Heart right ventricle (tissue), 16 donors: ENCODE measurements at regions not wholly inside any gene's neighbourhood (a gene's known extent, or its start where the extent isn't known, plus 50 kb on each side); places are given as distances from the start of the nearest gene placed in this dataset.

Experiments
- ATAC-seq, 8 donors: fragments of 200-7000 bp; cut with Tn5 transposase; one replicate each; pipeline ENCODE4 v1.9.1; 2020; ENCODE audit warnings: mild to moderate bottlenecking in 8 of 8, moderate library complexity in 8 of 8, moderate number of reproducible peaks in 1 of 8
- DNase-seq, 2 donors: peaks; one replicate each; pipeline ENCODE4 v3.0.0-alpha.2; 2020
- H3K27ac ChIP-seq, 10 donors: fragments of 200-600 bp; sonication (generic) in 2 of 10; one replicate each; pipeline versions ENCODE4 v1.5.0 to v1.8.0; 2020 to 2022; ENCODE audit warnings: mild to moderate bottlenecking in 3 of 10
- H3K27me3 ChIP-seq, 7 donors: fragments of 200-600 bp; one replicate each; pipeline ENCODE4 v1.8.0; 2021 to 2022; ENCODE audit warnings: mild to moderate bottlenecking in 2 of 7
- H3K36me3 ChIP-seq, 9 donors: fragments of 200-600 bp; sonication (generic) in 1 of 9; one replicate each; pipeline versions ENCODE4 v1.5.0 to v1.8.0; 2020 to 2022; ENCODE audit warnings: mild to moderate bottlenecking in 2 of 9
- H3K4me1 ChIP-seq, 9 donors: fragments of 200-600 bp; sonication (generic) in 1 of 9; one replicate each; pipeline versions ENCODE4 v1.5.0 to v1.8.0; 2020 to 2022; ENCODE audit warnings: mild to moderate bottlenecking in 4 of 9
- H3K4me3 ChIP-seq, 10 donors: fragments of 200-600 bp; sonication (generic) in 2 of 10; one replicate each; pipeline versions ENCODE4 v1.5.0 to v1.8.0; 2020 to 2022; ENCODE audit warnings: mild to moderate bottlenecking in 7 of 10, moderate library complexity in 2 of 10
- H3K9me3 ChIP-seq, 11 donors: fragments of 200-600 bp in 10 of 11; sonication (generic) in 2 of 11; one replicate each; pipeline versions ENCODE4 v1.5.0 to v1.8.0; 2013 to 2022; ENCODE audit warnings: mild to moderate bottlenecking in 2 of 11, control low read depth in 1 of 11, moderate library complexity in 1 of 11
- WGBS, 2 donors: extraction: QIAGEN DNeasy Blood & Tissue Kit; methylation state at CpG; one replicate each; pipeline ENCODE4 v1.1.7; 2013; ENCODE audit warnings: inconsistent platforms in 1 of 2; 5-methylcytosine and 5-hydroxymethylcytosine counted together
- intact Hi-C, 10 donors: fragments of 100-400 bp; cut with DNase I; formaldehyde crosslinking; loops; one replicate each; pipeline versions ENCODE4 v1.11.1 to v1.14.2; 2022
- TF ChIP-seq, protein P1 (sequence below), 9 donors: fragments of 200-600 bp; sonication (generic) in 2 of 9; IDR thresholded peaks; one replicate each; pipeline versions ENCODE4 v1.5.0 to v1.8.0; 2021 to 2022; ENCODE audit warnings: antibody characterized with exemption in 9 of 9, mild to moderate bottlenecking in 5 of 9, moderate library complexity in 1 of 9
- donor health status: Arrhythmogenic right ventricular cardiomyopathy.
- donor health status: ischemic (EF 13 %, LVEDD 7.1; RV severe dilation, severe dysfunction).
- donor health status: healthy with polysubstance abuse.
- donor health status: DM: no; HTN: yes; CAD: no.
- donor health status: DM: no; HTN: no; CAD: no.
- donor health status: ischemic (EF 25% LVEDD 6.9; RV normal size, moderate dysfunction).
- donor health status: ischemic (EF 25% LVEDD 5.7; RV mildly dilated, moderate dysfunction).
- donor health status: healthy.
- donor health status: DM: yes; HTN: yes; CAD: no.
- donor health status: Ischemic cardiomyopathy.
- donor health status: ischemic (EF 35%, LVEDD 5.7; RV mildly dilated, moderate dysfunction).
- donor health status: nonischemic (EF 11% LVEDD 7.7; RV severe dilation, severe dysfunction).
- donor health status: DM: yes; HTN: yes; CAD: no.
- donor health status: PGD.
- donor health status: ischemic (EF 29% LVEDD 5.4; RV normal size, mild dysfunction).
- donor health status: nonischemic (EF 23%, LVEDD 6.1; RV moderate dilation, normal function).

DNA sequence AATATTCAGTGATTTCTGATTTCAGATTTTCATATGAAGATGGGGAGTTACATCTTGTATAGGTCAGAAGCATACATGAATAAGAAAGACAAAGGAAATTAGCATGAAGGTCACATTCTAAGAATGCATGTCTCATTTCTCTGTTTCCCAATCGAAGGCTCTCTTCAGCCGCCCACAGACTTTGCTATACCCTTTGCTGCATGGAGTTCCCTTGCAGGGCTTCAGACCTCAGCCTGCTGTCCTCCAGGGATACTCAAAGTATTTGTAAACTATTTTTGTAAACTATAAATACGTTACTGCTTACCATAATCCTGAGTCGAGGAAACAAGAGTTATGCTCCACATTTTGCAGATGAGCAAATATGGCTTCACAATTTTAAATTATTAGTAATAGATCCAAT, 738.4 kb downstream of the PCDH18 start:
- intact Hi-C loops, result no loop called here
- no peaks in the 10 kb centered on the region for H3K36me3 ChIP-seq
- no peaks in the 10 kb centered on the region for H3K9me3 ChIP-seq
- H3K4me1 ChIP-seq, result no peaks in the 10 kb centered on the region
- H3K4me3 ChIP-seq, result no peak overlapping the region
- H3K27me3 ChIP-seq, result no peaks in the 10 kb centered on the region
- ATAC-seq, result no peak
- WGBS, 2 donors, result 74 to 79% methylated on average over 4 of the region's 4 CpGs
- no peak overlapping the region for H3K27ac ChIP-seq
- no peak for DNase-seq
- TF ChIP-seq, protein P1, sequence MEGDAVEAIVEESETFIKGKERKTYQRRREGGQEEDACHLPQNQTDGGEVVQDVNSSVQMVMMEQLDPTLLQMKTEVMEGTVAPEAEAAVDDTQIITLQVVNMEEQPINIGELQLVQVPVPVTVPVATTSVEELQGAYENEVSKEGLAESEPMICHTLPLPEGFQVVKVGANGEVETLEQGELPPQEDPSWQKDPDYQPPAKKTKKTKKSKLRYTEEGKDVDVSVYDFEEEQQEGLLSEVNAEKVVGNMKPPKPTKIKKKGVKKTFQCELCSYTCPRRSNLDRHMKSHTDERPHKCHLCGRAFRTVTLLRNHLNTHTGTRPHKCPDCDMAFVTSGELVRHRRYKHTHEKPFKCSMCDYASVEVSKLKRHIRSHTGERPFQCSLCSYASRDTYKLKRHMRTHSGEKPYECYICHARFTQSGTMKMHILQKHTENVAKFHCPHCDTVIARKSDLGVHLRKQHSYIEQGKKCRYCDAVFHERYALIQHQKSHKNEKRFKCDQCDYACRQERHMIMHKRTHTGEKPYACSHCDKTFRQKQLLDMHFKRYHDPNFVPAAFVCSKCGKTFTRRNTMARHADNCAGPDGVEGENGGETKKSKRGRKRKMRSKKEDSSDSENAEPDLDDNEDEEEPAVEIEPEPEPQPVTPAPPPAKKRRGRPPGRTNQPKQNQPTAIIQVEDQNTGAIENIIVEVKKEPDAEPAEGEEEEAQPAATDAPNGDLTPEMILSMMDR (IDR thresholded peaks at IDR 0.05), result no peak

DNA sequence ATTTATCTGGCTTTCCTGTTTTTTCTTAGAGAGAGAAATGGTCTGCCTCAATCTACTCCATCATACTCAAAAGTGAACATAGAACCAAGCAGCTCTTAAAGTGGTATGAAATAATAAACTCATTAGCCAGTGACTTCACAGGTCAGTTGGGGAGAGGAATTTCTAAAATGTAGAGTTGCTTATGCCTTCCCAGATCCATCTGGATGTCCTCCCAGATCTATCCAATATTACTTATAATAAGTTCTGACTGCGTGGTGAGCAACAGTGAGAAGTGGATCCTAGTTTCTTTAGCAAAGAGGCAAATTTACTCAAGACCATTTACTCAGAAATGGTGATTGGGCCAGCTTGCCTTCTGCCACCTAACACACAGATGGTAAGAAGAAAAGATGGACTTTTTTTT, 748.0 kb downstream of the PCDH18 start:
- DNase-seq (no peak), ATAC-seq (no peak)
- WGBS, 2 donors, result 74 to 82% methylated on average over 1 of the region's 1 CpG
- Histone ChIP-seq H3K36me3 (no peaks in the 10 kb centered on the region), H3K9me3 (peaks cover 0 to 5% (median 0%) of the 10 kb centered on the region in 11 donors), H3K4me3 (no peak overlapping the region), H3K27ac (no peak overlapping the region), H3K27me3 (no peaks in the 10 kb centered on the region), H3K4me1 (no peaks in the 10 kb centered on the region)
- TF ChIP-seq, protein P1 (IDR thresholded peaks at IDR 0.05), result no peak
- intact Hi-C loops, result loop anchor here in 1 of 10 donors (2.0 kb wide), 1 partner anchor 26 kb away; no protein-coding TSS in a partner anchor

DNA sequence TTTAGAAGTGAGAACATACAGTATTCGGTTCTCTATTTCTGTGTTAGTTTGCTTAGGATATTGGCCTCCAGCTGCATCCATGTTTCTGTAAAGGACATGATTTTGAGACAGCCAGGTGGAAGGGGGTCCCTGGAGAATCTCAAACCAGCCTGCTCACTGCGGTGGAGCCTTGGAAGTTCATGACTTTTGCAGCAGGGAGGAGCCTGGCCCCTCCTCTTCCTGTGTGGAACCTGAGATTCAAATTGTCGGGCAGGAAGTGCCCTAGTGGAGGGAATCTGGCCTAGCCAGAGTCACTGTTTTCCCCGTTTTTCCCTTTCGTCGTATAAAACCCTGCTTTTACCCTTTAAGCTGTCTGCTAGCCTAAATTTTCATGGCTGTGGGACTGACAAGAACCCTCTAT, 762.6 kb downstream of the PCDH18 start:
- intact Hi-C loops, result no loop called here
- TF ChIP-seq, protein P1 (IDR thresholded peaks at IDR 0.05), result no peak
- no peak for DNase-seq
- peaks cover 0 to 10% (median 0%) of the 10 kb centered on the region in 11 donors for H3K9me3 ChIP-seq
- H3K27ac ChIP-seq, result no peak overlapping the region
- H3K27me3 ChIP-seq, result no peaks in the 10 kb centered on the region
- 85 to 92% methylated on average over 6 of the region's 6 CpGs for WGBS, 2 donors
- no peak overlapping the region for H3K4me3 ChIP-seq
- H3K4me1 ChIP-seq, result no peaks in the 10 kb centered on the region
- H3K36me3 ChIP-seq, result no peaks in the 10 kb centered on the region
- ATAC-seq, result no peak

DNA sequence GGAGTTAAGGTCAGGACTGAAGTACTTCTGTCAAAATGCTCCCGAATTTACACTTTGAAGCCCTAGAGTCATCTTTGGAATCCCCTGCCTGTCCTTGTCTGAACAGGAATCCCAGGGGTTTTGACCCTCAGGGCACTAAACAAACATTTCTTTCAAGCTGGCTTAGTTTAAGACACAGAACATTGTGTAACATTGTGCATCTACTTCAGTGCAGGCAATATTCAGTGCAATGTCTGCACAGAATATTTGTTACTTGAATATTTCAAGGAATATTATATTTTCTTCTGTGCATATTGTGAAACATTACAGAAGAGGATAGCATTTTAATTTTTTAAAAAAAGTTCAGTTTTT, 763.4 kb downstream of the PCDH18 start:
- no peak for DNase-seq
- Histone ChIP-seq H3K36me3 (no peaks in the 10 kb centered on the region), H3K27ac (no peak overlapping the region), H3K4me3 (no peak overlapping the region), H3K4me1 (no peaks in the 10 kb centered on the region), H3K9me3 (peaks cover 0 to 10% (median 0%) of the 10 kb centered on the region in 11 donors), H3K27me3 (no peaks in the 10 kb centered on the region)
- 26 to 31% methylated on average over 1 of the region's 1 CpG for WGBS, 2 donors
- no peak for ATAC-seq
- intact Hi-C loops, result no loop called here
- TF ChIP-seq, protein P1 (IDR thresholded peaks at IDR 0.05), result no peak
